Testis (tissue), 2 donors: ENCODE measurements at regions not wholly inside any gene's neighbourhood (a gene's known extent, or its start where the extent isn't known, plus 50 kb on each side); places are given as distances from the start of the nearest gene placed in this dataset.
A peak's percentile ranks its signal among the peaks of the same experiment; 100 is the strongest.

Experiments used
- DNase-seq: peaks from one replicate; pipeline ENCODE4 v3.0.0-alpha.2; 2019
- H3K27ac ChIP-seq, 2 donors: fragments of 200-600 bp; sonication (generic); one replicate each; pipeline ENCODE4 v1.5.1; 2019
- H3K27me3 ChIP-seq: fragments of 200-600 bp; sonication (generic); one replicate; pipeline ENCODE4 v1.5.1; 2019
- H3K36me3 ChIP-seq: fragments of 200-600 bp; sonication (generic); one replicate; pipeline ENCODE4 v1.5.1; 2017; ENCODE audit warnings: low read depth; ENCODE audit errors: missing control alignments
- H3K4me1 ChIP-seq: fragments of 200-600 bp; sonication (generic); one replicate; pipeline ENCODE4 v1.5.1; 2019
- H3K4me3 ChIP-seq, 2 donors: fragments of 200-600 bp; sonication (generic); one replicate each; pipeline ENCODE4 v1.5.1; 2017 to 2019
- H3K9me3 ChIP-seq: fragments of 200-600 bp; sonication (generic); one replicate; pipeline ENCODE4 v1.5.1; 2017
- CTCF ChIP-seq, 3 experiments: fragments of 450-650 bp in 2 of 3; fragments of 200-600 bp in 1 of 3; sonication (generic) in 1 of 3; IDR thresholded peaks; one replicate each; pipeline ENCODE4 v1.5.1; 2016 to 2019; ENCODE audit warnings: antibody characterized with exemption in 3 of 3, mild to moderate bottlenecking in 2 of 3, moderate library complexity in 1 of 3
- POLR2A ChIP-seq: fragments of 450-650 bp; IDR thresholded peaks from one replicate; pipeline ENCODE4 v1.6.1; 2017; ENCODE audit warnings: antibody characterized with exemption, mild to moderate bottlenecking, moderate library complexity
- WGBS, 2 donors: methylation state at CpG; one replicate each; pipeline ENCODE4 v1.1.5; 2018; 5-methylcytosine and 5-hydroxymethylcytosine counted together
- intact Hi-C: fragments of 100-400 bp; cut with DNase I; formaldehyde crosslinking; loops from one replicate; pipeline ENCODE4 v1.15.1; 2023; ENCODE audit warnings: low total_unique reads

DNA sequence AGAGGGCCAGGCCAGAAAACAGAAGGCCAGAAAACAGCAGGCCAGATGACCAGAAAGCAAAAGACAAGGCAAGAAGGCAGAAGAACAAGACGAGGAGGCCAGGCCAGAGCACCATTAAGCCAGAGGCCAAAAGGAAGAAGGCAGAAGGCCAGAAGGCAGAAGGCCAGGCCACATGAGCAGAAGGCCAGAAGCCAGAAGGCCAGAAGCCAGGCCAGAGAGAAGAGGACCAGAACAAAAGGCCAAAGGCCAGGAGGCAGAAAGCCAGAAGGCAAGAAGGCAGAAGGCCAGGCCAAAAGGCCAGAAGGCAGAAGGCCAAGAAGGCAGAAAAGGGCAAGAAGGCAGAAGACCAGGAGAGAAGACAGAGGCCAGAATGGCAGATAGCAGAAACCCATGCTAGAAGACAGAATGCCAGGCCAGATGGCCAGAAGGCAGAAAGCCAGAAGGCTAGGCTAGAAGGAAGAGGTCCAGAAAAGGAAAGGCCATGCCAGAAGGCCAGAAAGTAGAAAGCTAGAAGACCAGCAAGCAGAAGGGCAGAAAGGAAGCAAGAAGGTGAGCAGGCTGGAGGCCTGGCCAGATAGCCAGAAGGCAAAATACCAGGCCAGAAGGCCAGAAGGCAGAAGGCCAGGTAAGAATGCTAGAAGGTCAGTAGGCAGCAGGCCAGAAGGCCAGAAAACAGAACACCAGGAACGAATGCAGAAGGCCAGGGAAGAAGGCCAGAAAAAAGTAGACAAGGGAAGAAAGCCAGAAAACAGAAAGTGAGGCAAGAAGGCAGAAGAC is 187.6 kb downstream of the TUBA3C start:
- intact Hi-C loops = no loop called here
- WGBS, 2 donors = 39 to 52% methylated on average over 2 of the region's 2 CpGs
- Histone ChIP-seq H3K27ac (no peak overlapping the region), H3K36me3 (no peaks in the 10 kb centered on the region), H3K4me1 (no peaks in the 10 kb centered on the region), H3K4me3 (no peak overlapping the region), H3K27me3 (no peaks in the 10 kb centered on the region), H3K9me3 (no peaks in the 10 kb centered on the region)
- TF ChIP-seq POLR2A (no peak), CTCF (IDR thresholded peaks at IDR 0.05) (no peak)
- no peak for DNase-seq

DNA sequence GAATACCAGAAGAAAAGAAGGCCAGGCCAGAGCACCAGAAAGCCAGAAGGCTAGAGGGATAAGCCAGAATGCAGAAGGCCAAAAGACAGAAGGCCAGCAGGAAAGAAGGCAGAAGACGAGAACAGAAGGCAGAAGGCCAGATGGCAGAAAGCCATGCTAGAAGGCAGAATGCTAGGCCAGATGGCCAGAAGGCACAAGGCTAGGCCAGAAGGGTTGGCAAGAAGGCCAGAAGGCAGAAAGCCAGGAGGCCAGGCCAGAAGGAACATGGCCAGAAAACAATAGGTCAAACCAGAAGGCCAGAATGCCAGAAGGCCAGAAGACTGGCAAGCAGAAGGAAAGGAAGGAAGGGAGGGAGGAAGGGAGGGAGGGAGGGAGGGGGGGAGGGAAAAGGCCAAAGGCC is 188.8 kb downstream of the TUBA3C start:
- Histone ChIP-seq H3K4me3 (no peak overlapping the region), H3K9me3 (no peaks in the 10 kb centered on the region), H3K27ac (no peak overlapping the region), H3K27me3 (no peaks in the 10 kb centered on the region), H3K36me3 (no peaks in the 10 kb centered on the region), H3K4me1 (no peaks in the 10 kb centered on the region)
- WGBS, 2 donors = 21 to 45% methylated on average over 1 of the region's 1 CpG
- DNase-seq = no peak
- TF ChIP-seq CTCF (IDR thresholded peaks at IDR 0.05) (no peak), POLR2A (no peak)
- intact Hi-C loops = no loop called here

DNA sequence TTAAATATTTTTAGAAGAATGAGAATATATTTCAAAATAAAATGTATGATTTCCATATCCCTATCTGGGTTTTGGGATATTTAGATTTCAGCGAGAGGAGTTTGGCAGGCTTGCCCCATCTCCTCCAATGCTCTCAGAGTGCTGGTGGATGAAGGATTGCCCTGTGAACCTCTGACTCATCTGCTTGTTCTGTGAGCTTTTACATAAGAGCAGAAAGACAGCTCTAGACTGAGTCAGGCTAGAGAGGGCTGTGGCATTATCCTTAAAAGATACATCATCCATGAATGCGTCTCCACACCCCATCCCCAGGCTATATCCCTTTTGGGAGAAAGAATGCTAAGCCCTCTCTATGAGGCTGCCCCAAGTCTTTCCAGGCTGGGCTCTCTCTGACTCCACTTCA is 190.6 kb downstream of the TUBA3C start:
- WGBS, 2 donors = 95 to 97% methylated on average over 2 of the region's 2 CpGs
- Histone ChIP-seq H3K27me3 (no peaks in the 10 kb centered on the region), H3K4me3 (no peak overlapping the region), H3K4me1 (no peaks in the 10 kb centered on the region), H3K9me3 (no peaks in the 10 kb centered on the region), H3K27ac (no peak overlapping the region), H3K36me3 (no peaks in the 10 kb centered on the region)
- TF ChIP-seq CTCF (IDR thresholded peaks at IDR 0.05) = no peak
- no peak for TF ChIP-seq POLR2A
- DNase-seq = no peak
- intact Hi-C loops = no loop called here

- H3K4me1 ChIP-seq = peaks cover 3% of the 10 kb centered on the region
- H3K27ac ChIP-seq = no peak overlapping the region
- peak; percentile 29 for DNase-seq
- H3K27me3 ChIP-seq = no peaks in the 10 kb centered on the region
- WGBS, 2 donors = 57 to 80% methylated on average over 1 of the region's 1 CpG
- H3K36me3 ChIP-seq = no peaks in the 10 kb centered on the region
- intact Hi-C loops = no loop called here
- H3K4me3 ChIP-seq = no peak overlapping the region
- TF ChIP-seq POLR2A = no peak
- no peak for TF ChIP-seq CTCF (IDR thresholded peaks at IDR 0.05)
- H3K9me3 ChIP-seq = no peaks in the 10 kb centered on the region
Measured at GRCh38 chr13:18978447-18978846, 203.2 kb downstream of the TUBA3C start.

- Histone ChIP-seq H3K36me3 (no peaks in the 10 kb centered on the region), H3K4me3 (no peak overlapping the region), H3K27ac (no peak overlapping the region), H3K4me1 (peaks cover 3% of the 10 kb centered on the region), H3K9me3 (no peaks in the 10 kb centered on the region), H3K27me3 (no peaks in the 10 kb centered on the region)
- intact Hi-C loops = no loop called here
- 54 to 65% methylated on average over 5 of the region's 5 CpGs for WGBS, 2 donors
- TF ChIP-seq CTCF (IDR thresholded peaks at IDR 0.05) = no peak
- no peak for TF ChIP-seq POLR2A
- DNase-seq = no peak
Measured at GRCh38 chr13:18977857-18978256, 203.8 kb downstream of the TUBA3C start.
